HG02852 (cell line): ENCODE measurements at regions not wholly inside any gene's neighbourhood (a gene's known extent, or its start where the extent isn't known, plus 50 kb on each side); places are given as distances from the start of the nearest gene placed in this dataset.

ENCODE experiments used
- ATAC-seq: cut with Tn5 transposase; IDR thresholded peaks from one replicate; pipeline ENCODE4 v1.9.1; 2021; ENCODE audit warnings: mild to moderate bottlenecking, moderate library complexity; ENCODE audit not compliant: unreplicated experiment

GRCh38 chr10:128312250-128312649 is 186.0 kb upstream of the MKI67 start:
- no peak for ATAC-seq

DNA sequence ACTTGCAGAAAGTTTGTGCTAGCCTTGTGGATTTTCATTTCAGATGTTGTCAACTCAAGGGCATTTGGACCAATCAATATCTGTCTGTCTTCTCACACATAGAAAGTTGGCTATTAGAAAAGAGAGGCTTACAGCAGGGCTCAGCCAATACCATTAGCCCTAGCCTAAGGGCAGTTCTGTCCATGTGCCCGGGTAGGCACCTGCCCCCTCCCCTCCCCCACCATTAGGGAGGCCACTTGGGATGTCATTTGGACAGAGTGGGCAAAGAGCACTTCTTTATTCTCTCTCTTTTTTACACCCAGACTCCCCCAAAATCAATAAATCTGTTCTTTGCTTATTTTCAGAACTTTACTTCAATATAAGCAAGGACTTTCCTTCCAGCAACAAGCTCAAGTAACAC is 188.5 kb upstream of the MKI67 start:
- ATAC-seq: no peak

GRCh38 chr10:128316121-128316726 is 190.0 kb upstream of the MKI67 start:
- no peak for ATAC-seq

GRCh38 chr10:128316925-128317324 is 190.7 kb upstream of the MKI67 start:
- no peak for ATAC-seq

GRCh38 chr10:128318366-128318765 is 192.1 kb upstream of the MKI67 start:
- ATAC-seq: no peak

- ATAC-seq: no peak
These were observed 192.7 kb upstream of the MKI67 start for GRCh38 chr10:128318913-128319312.

- ATAC-seq: no peak
These were observed 195.9 kb upstream of the MKI67 start for GRCh38 chr10:128322106-128322505.

GRCh38 chr10:128322950-128323349 is 196.7 kb upstream of the MKI67 start:
- no peak for ATAC-seq

DNA sequence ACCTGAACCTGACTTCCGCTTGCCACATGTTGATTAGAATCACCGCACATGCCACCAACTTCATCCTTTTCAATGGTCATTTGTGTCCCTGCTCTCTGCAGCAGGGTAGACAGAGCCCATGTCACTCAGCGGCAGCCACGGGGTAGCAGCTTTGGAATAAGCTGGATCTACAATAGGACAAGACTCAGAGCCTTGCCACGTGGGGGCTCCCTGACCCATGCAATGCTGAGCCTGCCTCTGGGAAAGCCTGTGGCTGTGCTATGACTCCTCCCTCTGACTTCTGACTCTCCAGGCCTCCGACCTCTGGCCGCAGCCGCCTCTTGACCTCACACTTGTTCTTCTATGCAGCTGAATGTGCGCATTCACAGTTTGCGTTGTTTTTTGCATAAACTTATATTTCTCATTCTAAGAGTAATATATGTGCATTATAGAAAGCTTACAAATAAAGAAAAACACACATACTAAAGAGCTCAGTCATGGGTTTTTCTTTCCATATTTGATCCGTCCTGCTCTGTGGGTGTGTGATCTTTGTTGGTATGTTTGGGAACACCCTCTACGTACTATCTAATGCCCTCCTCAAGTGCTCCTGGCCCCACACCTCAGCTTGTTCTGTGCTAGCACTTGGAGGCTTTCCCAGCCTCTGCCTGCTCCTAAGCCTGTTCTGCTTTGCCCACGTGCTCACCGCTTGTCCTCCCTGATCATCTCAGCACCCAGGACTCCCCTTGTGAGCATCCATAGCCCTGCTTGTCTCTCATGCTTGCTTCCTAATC is 198.0 kb upstream of the MKI67 start:
- ATAC-seq: no peak

GRCh38 chr10:128325788-128326187 is 199.6 kb upstream of the MKI67 start:
- no peak for ATAC-seq

DNA sequence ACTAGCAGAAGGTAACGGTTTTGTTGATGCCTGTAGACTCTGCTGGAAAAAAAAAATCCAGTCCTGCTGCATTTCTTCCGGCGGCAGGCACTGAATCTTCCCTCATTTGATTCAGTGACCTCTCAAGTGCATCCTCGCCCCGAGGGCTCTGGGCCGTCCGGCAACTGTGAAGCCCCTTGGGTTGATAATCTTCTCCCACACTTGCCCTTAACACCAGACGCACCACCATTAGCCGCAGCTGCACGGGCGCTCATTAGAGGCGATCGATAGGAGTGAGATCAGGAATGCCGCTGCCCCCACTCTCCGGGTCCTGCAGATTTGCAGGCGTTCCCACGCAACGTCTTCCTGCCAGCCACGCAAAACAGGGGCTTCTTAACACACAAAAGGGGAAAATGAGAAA is 200.0 kb upstream of the MKI67 start:
- ATAC-seq: no peak

DNA sequence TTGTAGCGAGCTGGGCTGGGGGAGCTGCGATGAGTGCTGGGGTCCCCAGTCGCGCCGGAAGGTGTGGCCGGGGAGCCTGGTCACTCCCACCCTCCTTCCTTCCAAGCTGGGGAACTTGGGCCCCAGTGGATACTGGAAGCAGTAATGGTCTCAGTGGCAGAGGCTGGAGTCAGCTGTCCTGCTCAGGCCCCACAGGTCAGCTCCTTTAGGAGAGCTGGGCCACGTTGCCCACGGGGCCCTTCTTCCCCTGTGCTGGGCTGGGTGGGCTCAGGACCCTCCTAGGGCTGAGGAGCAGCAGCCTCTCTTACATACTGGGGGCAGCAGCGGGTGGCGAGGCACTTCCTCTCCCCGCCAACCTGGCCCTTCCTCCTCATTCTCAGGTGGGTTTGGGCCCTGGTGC is 200.6 kb upstream of the MKI67 start:
- ATAC-seq: no peak

DNA sequence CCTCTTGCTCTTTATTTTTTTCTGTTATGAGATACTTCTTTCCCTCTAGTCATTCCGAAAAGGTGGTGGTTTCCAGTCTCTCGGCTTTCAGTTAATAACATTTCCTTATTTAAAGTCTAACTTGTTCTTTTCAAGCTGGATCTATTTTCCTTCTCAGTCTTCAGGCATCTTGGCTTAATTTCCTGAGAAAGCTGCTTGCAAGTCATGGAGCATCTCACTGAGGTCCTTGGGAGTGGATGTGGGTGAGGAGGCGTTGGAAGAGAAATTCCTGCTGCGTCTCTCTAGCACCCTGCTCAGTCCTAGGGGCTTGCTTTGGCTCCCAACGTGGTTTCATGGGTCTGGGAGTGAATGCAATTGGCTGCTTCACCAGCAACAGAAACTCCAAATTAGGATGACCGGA is 210.2 kb upstream of the MKI67 start:
- no peak for ATAC-seq

DNA sequence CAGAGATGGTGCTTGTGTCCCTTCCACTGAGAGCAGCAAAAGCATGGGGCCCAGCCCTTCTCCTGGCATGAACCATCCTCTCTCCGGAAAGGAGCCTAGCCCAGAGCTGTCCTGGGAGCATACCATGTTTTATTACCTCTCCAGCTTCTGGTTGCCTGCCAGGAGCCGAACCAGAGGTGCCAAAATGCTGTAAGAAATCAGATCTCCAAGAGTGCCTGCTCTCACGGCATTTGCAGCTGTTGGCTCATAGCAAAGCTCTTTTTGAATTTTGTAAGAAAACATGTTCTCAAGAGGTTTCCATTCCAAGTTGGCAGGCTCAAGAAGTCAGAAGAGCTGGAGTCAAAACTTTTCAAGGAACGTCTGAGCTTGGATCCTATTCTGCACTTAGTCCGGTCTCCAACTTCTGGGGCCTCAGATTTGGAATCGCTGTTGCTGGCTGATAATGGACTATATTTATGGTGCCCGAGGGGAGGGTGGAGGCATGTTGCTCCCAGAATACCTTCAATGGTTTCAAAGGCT is 211.7 kb upstream of the MKI67 start:
- ATAC-seq: no peak

DNA sequence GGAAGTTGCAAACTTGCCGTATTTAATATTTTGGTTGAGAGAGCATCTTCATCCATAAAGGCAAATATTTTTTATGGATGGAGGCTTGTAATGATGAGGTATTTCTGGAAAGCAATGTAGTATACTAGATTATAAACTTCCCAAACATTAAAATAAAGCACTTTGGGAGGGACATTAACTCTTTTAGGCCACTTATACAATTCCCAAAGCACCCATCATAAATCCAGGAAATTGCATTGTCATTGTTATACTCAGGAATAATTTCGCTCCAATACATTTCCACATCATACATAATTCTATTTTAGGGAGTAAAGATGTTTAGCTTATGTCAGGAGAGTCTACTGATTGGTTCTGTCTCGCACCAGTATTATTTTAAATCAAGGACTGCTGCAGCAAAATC is 212.7 kb upstream of the MKI67 start:
- no peak for ATAC-seq

- ATAC-seq: no peak
These were observed 213.5 kb upstream of the MKI67 start for GRCh38 chr10:128339753-128340152.

DNA sequence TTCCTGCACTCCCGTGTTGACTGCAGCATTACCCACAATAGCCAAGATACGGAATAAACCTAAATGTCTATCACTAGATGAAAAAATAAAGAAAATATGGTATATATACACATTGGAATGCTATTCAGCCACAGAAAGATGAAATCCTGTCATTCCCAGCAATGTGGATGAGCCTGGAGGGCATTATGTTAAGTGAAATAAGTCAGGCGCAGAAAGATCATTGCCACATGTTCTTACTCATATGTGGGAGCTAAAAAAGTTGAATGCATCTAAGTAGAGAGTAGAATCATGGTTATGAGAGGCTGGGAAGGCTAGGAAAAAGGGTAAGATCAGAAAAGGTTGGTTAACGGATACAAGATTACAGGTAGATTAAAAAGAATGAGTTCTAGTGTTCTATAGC is 219.1 kb upstream of the MKI67 start:
- ATAC-seq: no peak

DNA sequence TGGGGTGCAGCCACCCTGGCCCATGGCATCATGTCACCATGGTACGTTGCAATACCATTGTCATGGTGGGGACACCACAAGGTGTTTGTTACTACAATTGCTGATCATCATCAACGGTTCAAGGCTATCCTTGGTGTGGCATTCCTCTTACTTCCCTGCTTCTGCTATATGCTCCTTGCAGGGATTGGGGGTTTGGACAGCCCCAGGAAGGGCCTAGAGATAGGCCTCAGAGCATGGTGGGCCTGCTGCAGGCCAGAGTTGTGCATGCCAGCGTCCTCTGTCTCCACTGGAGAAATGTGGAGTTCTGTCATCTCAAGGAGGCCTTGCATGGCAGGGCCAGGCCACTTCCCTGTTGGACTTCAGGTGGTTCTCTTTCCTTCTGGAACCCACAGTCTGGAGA is 234.6 kb upstream of the MKI67 start:
- no peak for ATAC-seq

GRCh38 chr10:128361487-128361886 is 235.3 kb upstream of the MKI67 start:
- no peak for ATAC-seq

- ATAC-seq: no peak
These were observed 236.3 kb upstream of the MKI67 start for GRCh38 chr10:128362514-128362913.

DNA sequence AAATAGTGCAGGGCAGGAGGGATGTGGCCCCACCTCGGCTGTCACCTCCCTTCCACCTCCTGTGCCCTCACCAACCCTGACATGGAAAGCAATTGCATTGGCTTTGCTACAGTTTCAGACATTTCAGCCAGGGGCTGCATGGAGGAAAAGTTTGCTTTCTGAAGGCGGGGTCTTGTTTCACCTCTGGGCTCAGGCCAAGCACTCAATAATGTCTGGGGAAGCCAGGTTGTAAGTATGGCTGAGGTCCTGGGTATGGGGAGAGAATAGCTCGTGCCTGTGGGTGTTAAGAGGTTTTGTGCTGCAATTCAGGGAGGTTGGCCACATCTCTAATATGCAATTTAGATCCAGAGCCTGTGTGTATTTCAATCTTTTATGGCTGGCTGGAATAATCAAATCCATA is 238.4 kb upstream of the MKI67 start:
- ATAC-seq: no peak

GRCh38 chr10:128365156-128365725 is 239.0 kb upstream of the MKI67 start:
- no peak for ATAC-seq
